ENCODE measurements at regions not wholly inside any gene's neighbourhood (a gene's known extent, or its start where the extent isn't known, plus 50 kb on each side); places are given as distances from the start of the nearest gene placed in this dataset.

GRCh38 chrX:148372925-148373324 is 127.5 kb upstream of the AFF2 start:
- TF ChIP-seq, protein P1, sequence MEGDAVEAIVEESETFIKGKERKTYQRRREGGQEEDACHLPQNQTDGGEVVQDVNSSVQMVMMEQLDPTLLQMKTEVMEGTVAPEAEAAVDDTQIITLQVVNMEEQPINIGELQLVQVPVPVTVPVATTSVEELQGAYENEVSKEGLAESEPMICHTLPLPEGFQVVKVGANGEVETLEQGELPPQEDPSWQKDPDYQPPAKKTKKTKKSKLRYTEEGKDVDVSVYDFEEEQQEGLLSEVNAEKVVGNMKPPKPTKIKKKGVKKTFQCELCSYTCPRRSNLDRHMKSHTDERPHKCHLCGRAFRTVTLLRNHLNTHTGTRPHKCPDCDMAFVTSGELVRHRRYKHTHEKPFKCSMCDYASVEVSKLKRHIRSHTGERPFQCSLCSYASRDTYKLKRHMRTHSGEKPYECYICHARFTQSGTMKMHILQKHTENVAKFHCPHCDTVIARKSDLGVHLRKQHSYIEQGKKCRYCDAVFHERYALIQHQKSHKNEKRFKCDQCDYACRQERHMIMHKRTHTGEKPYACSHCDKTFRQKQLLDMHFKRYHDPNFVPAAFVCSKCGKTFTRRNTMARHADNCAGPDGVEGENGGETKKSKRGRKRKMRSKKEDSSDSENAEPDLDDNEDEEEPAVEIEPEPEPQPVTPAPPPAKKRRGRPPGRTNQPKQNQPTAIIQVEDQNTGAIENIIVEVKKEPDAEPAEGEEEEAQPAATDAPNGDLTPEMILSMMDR (IDR thresholded peaks at IDR 0.05; ENCODE audit: borderline replicate concordance, extremely low read depth, low read length, poor library complexity, severe bottlenecking) = no peak
- TF ChIP-seq EZH2 (IDR thresholded peaks at IDR 0.05; ENCODE audit: borderline replicate concordance, low read depth, low read length, severe bottlenecking) = no peak

Measured in DND-41 (cell line).